Prostate gland (tissue), 2 donors: ENCODE measurements at regions not wholly inside any gene's neighbourhood (a gene's known extent, or its start where the extent isn't known, plus 50 kb on each side); places are given as distances from the start of the nearest gene placed in this dataset.

Experiments
- DNase-seq: peaks from one replicate; pipeline ENCODE4 v3.0.0-alpha.2; 2019; ENCODE audit warnings: low spot score
- H3K27ac ChIP-seq, 2 donors: fragments of 200-600 bp; sonication (generic); 2 replicates each; pipeline ENCODE4 v1.5.1; 2017 to 2019
- H3K27me3 ChIP-seq: fragments of 200-600 bp; sonication (generic); replicated peaks from 2 replicates; pipeline ENCODE4 v1.5.1; 2019; ENCODE audit not compliant: insufficient read depth
- H3K36me3 ChIP-seq, 2 donors: fragments of 200-600 bp; sonication (generic); 1 replicate in 1 of 2; 2 replicates in 1 of 2; pipeline versions ENCODE4 v1.5.1 to v1.8.1; 2017 to 2019
- H3K4me1 ChIP-seq: fragments of 200-600 bp; sonication (generic); replicated peaks from 2 replicates; pipeline ENCODE4 v1.5.1; 2019
- H3K4me3 ChIP-seq, 2 donors: fragments of 200-600 bp; sonication (generic); 2 replicates each; pipeline ENCODE4 v1.5.1; 2017 to 2019
- H3K9me3 ChIP-seq: fragments of 200-600 bp; sonication (generic); 2 replicates; pipeline ENCODE4 v1.5.1; 2017
- POLR2A ChIP-seq: fragments of 450-650 bp; IDR thresholded peaks from one replicate; pipeline ENCODE4 v1.6.1; 2016; ENCODE audit warnings: antibody characterized with exemption, mild to moderate bottlenecking
- POLR2AphosphoS5 ChIP-seq: sonication (generic); formaldehyde crosslinking; IDR thresholded peaks from one replicate; pipeline ENCODE4 v1.6.1; 2017; ENCODE audit warnings: antibody characterized with exemption
- WGBS: methylation state at CpG from one replicate; pipeline ENCODE4 v1.1.5; 2018; 5-methylcytosine and 5-hydroxymethylcytosine counted together
- intact Hi-C: fragments of 100-400 bp; cut with DNase I; formaldehyde crosslinking; loops from one replicate; pipeline ENCODE4 v1.14.2; 2022
- TF ChIP-seq, protein P1 (sequence below), 4 experiments: fragments of 200-600 bp in 2 of 4; fragments of 450-650 bp in 2 of 4; sonication (generic) in 2 of 4; IDR thresholded peaks; 1 replicate in 3 of 4; 2 replicates in 1 of 4; pipeline ENCODE4 v1.5.1; 2016 to 2019; ENCODE audit warnings: antibody characterized with exemption in 4 of 4, mild to moderate bottlenecking in 2 of 4, moderate library complexity in 2 of 4

DNA sequence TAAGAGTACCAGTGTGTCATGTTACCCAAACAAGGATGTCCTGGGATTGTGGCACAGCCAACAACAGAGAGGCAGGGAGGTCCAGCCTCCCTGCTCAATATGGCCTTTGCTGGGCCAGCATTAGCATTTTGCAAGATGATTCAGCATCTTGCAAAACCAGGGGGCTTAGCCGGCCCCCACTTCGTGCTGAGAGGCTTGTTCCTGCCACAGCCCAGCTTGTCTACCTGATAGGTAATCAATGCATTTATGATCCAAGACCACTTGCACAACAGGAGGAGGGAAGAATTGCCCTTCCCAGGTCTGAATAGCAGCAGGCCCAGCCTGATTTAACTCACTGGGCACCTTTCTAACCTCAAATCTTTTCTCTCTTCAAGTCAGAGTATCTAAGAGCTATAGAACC lies 189.0 kb upstream of the SYT13 start:
- intact Hi-C loops: no loop called here
- Histone ChIP-seq H3K9me3 (no peaks in the 10 kb centered on the region), H3K27me3 (no peaks in the 10 kb centered on the region), H3K4me3 (no peak overlapping the region), H3K4me1 (no peaks in the 10 kb centered on the region), H3K27ac (no peak overlapping the region), H3K36me3 (no peaks in the 10 kb centered on the region)
- DNase-seq: no peak
- TF ChIP-seq POLR2AphosphoS5: no peak
- 56% methylated on average over 2 of the region's 2 CpGs for WGBS

DNA sequence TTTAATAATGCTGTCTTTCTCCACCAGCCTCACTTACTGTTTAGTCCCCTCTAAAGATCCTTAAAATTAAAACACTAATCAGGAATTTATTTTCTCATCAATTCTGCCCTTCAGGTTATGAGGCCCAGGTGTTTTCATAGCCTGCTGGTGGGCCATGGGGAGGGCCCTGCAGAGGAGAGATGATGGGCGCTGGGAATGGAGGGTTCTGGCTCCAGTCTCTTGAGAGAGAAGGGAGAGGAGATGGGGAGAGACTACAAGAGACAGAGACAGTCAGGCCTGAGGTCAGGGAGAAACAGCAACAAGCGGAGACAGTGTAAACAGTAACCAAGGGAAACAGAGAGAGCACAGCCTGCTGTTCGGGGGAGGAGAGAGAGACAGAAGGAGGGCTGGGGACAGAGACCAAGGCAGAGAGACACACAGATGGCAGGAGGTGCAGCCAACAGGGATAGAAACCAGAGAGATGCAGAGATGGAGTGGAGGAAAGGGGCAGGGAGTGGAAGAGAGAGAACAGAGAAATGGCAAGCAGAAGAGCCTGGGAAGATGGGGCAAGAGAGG lies 187.3 kb upstream of the SYT13 start:
- no peaks in the 10 kb centered on the region for H3K36me3 ChIP-seq
- no peaks in the 10 kb centered on the region for H3K27me3 ChIP-seq
- 67% methylated on average over 3 of the region's 3 CpGs for WGBS
- intact Hi-C loops: no loop called here
- H3K9me3 ChIP-seq: no peaks in the 10 kb centered on the region
- H3K4me3 ChIP-seq: no peak overlapping the region
- no peak for DNase-seq
- TF ChIP-seq POLR2A (no peak), POLR2AphosphoS5 (no peak)
- TF ChIP-seq, protein P1, sequence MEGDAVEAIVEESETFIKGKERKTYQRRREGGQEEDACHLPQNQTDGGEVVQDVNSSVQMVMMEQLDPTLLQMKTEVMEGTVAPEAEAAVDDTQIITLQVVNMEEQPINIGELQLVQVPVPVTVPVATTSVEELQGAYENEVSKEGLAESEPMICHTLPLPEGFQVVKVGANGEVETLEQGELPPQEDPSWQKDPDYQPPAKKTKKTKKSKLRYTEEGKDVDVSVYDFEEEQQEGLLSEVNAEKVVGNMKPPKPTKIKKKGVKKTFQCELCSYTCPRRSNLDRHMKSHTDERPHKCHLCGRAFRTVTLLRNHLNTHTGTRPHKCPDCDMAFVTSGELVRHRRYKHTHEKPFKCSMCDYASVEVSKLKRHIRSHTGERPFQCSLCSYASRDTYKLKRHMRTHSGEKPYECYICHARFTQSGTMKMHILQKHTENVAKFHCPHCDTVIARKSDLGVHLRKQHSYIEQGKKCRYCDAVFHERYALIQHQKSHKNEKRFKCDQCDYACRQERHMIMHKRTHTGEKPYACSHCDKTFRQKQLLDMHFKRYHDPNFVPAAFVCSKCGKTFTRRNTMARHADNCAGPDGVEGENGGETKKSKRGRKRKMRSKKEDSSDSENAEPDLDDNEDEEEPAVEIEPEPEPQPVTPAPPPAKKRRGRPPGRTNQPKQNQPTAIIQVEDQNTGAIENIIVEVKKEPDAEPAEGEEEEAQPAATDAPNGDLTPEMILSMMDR (IDR thresholded peaks at IDR 0.05): no peak
- no peaks in the 10 kb centered on the region for H3K4me1 ChIP-seq
- H3K27ac ChIP-seq: no peak overlapping the region

DNA sequence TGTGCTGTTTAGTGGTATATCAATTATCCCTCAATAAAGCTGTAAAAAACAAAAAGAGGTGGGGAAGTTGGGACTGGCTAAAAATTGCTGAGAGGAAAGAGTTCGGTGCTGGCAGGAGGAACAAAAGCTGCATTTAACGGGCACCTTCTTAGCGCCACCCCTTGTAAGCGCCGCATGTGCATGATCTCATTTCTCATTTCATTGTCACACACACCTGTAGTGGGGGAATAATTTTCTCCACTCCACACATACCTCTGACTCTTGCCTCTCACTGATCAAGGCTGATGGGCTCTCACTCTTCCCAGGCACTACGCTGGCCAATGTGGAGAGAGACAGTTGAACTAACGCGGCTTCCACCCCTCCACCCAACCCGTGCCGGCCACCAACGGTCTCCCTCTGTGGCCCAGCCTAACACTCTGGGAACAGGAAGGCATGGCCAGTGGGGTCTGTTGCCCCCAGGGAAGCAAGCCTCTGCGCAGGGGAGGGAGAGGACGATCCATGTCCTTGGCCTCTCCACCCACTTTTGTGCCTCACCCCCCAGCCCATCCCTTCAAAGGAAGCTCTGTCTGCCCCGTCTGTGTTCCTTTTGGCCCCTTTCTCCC lies 186.7 kb upstream of the SYT13 start:
- no peak overlapping the region for H3K27ac ChIP-seq
- intact Hi-C loops: no loop called here
- H3K4me3 ChIP-seq: no peak overlapping the region
- 57% methylated on average over 14 of the region's 14 CpGs for WGBS
- no peaks in the 10 kb centered on the region for H3K4me1 ChIP-seq
- H3K36me3 ChIP-seq: no peaks in the 10 kb centered on the region
- H3K27me3 ChIP-seq: no peaks in the 10 kb centered on the region
- no peak for TF ChIP-seq POLR2A
- TF ChIP-seq, protein P1 (IDR thresholded peaks at IDR 0.05): no peak
- TF ChIP-seq POLR2AphosphoS5: no peak
- H3K9me3 ChIP-seq: no peaks in the 10 kb centered on the region
- no peak for DNase-seq

DNA sequence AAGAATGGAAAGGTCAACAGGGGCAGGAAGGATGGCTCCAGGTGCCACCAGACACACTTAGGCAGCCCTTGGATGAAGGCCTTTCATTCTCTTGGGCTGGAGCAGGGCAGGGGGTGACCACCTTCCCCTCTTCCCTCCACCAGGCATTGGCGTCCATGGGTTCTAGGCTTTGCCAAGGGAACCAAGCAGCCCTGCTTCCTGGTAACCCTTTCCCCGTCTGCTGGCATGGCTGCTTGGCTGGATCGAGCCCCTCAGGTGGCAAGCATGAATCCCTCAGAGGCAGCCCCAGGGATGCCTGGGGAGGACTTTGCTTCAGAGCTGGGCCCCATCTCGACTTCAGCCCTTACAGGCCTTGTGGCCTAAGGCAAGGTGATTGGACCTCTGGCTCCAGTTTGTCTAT lies 185.1 kb upstream of the SYT13 start:
- no peak for DNase-seq
- TF ChIP-seq, protein P1 (IDR thresholded peaks at IDR 0.05): no peak
- TF ChIP-seq POLR2A: no peak
- Histone ChIP-seq H3K27me3 (no peaks in the 10 kb centered on the region), H3K4me3 (no peak overlapping the region), H3K27ac (no peak overlapping the region), H3K36me3 (no peaks in the 10 kb centered on the region), H3K9me3 (no peaks in the 10 kb centered on the region), H3K4me1 (no peaks in the 10 kb centered on the region)
- 100% methylated on average over 4 of the region's 4 CpGs for WGBS
- intact Hi-C loops: no loop called here

DNA sequence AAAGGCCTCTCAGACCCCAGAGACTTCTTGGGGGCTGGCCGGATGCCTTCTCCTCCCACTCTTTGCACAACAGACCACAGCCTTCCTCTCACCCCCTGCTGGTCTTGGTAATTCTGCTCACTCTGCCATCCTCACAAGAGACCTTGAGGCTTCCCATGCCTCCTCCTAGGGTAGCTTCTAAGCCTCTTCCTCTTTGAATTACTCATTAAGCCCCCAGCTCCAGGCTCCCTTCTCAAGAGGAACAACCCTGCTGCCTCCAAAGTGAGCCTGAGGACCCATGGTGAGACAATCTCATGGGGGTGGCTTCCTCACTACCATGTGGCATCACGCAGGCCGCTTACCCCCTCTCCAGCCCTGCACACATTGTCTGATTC lies 184.6 kb upstream of the SYT13 start:
- Histone ChIP-seq H3K27me3 (no peaks in the 10 kb centered on the region), H3K4me3 (no peak overlapping the region), H3K27ac (no peak overlapping the region), H3K9me3 (no peaks in the 10 kb centered on the region), H3K36me3 (no peaks in the 10 kb centered on the region), H3K4me1 (no peaks in the 10 kb centered on the region)
- intact Hi-C loops: no loop called here
- no peak for DNase-seq
- 87% methylated on average over 3 of the region's 3 CpGs for WGBS
- TF ChIP-seq POLR2A (no peak), POLR2AphosphoS5 (no peak)
- TF ChIP-seq, protein P1 (IDR thresholded peaks at IDR 0.05): no peak
